Stimulated activated CD8-positive, alpha-beta memory T cell treated with anti-CD3 and anti-CD28 coated beads, Interleukin-7, amount 100 ng/mL, for 48 hours (primary cell): ENCODE measurements at regions not wholly inside any gene's neighbourhood (a gene's known extent, or its start where the extent isn't known, plus 50 kb on each side); places are given as distances from the start of the nearest gene placed in this dataset.

Source experiments
- DNase-seq, 2 donors: peaks; one replicate each; pipeline ENCODE4 v3.0.0-alpha.2; 2020; ENCODE audit warnings: low read depth in 1 of 2; ENCODE audit errors: extremely low read depth in 1 of 2

DNA sequence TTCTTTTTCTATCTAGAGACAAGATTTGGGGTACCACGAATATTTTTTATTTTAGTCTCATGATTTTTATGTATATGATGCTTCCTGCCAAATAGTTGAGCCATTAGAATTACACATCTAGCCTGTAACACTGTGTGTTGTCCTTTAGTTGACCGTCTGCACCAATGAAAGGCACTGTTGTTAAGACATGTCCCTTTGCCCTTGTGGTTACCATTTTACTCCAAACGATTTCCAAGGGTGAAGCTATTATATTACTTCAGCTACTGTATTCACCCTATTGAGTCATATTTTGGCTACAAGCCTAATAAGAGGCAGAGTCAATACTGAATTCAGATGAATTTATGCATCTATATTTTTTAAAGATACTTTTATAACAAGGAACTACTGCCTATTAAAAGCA is 207.6 kb downstream of the CETN3 start:
- DNase-seq, result no peak

DNA sequence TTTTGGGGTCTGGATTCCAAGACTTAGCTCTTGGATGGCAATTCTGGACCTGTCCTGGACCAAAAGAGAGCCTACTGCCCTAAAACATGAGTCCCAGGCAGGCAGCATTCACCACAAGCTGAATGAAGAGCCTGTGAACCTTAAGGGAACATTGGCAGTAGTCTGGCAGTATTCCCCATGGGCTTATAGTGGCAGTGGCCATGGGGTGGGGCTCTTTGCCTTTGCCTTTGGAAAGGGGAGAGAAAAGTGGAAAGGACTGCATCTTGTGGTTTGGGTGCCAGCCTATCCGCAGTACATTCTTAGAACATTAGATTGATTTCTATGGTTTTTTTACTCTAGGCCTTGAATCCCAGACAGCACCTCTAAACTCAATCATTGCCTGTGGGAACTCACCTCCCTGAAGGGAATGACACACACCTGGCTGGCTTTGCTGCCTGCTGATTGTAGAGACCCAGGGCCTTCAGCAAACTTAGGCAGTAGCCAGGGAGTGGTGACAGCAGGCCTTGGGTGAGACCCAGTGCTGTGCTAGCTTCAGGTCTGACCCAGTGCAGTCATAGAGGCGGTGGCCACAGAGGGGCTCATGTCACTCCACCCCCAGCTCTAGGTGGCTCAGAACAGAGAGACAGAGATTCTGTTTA is 216.3 kb downstream of the CETN3 start:
- DNase-seq, result no peak

DNA sequence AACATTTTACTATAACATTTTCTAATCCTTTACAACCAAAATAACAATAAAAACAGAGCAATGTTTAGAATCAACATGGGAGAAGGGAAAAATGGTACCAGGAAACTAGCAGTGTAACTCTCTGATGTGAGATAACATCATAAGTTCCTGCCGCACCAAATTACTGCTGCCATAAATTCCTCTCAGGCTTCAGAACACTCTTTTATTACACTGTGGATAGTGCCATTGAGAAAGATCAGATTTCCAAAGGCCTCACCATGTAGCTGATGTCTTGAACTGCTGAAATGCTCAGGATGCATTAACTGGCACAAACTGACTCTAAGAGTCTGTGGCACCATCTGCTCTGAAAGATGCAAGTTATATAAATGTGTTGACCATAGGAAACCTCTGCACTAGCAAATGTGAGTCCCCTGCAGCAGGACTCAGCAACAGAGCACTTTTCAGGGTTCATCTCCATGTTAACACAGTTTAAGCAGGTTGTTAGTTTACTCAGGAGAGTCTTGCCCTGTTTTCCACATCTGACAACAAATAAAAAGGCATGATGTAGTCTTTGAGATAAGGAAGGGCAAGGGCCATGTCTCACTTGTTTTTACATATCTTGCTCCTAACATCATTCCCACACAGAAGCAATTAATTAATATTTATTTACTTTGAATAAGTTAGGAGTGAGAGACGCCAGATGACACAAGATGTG is 218.1 kb downstream of the CETN3 start:
- DNase-seq, result no peak

DNA sequence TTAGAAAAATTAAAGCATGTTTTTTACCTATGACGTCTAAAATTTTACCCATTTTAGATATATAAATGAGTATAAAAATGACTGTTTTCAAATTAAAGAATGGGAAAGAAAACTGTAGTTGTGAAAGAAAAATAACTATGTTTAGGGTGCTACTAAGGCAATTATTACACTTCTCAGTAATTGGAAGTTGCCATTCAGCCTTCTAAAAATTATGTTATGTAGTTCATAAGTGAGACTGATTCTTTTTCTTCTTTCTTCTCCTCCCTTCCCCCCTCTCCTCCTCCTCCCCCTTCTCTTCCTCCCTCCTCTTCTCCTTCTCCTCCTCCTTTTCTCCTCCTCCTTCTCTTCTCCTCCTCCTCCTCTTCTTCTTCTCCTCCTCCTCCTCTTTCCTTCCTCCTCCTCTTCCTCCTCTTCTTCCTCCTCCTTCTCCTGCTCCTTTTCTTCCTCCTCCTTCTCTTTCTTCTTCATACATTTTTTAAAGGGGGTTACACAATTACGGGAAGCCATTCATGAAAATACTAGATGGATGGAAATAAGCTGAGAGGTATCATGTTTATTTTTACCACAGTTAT is 223.6 kb downstream of the CETN3 start:
- no peak for DNase-seq

DNA sequence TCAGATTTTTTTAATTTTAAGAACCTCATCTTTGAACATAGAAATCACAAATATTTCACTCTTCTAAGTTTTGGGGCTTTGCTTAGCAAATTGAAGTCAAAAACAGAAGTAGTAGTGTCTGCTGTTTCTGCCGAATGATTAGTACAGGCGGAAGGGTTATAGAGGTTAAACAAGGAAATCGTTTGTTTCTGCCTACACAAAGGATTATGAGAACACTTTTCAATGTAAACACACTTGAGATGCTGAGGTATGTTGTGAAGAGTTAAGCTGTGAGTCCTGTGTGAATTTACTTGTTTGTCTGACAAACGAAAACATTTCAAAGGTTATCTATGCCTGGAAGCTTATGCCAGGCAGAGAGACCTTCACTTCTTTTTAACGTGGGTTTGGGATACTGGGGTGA is 224.8 kb downstream of the CETN3 start:
- no peak for DNase-seq

DNA sequence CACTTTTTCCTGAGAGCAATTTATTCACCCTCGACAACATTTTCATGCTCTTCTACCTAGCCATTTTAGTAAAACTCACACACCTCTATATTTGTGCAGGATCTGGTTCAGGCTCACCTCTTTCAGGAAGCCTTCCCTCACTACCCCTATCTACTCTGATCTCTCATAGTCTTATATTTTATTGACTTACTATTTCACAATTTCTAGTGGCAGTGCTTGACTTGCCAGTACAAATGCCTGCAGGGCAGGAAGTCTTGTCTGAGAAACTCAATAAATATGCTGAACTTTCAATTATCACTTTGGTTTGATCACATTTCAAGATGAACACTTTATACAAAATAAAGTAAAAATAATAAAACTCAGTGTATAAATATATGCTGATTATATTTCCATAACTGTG is 226.8 kb downstream of the CETN3 start:
- no peak for DNase-seq

DNA sequence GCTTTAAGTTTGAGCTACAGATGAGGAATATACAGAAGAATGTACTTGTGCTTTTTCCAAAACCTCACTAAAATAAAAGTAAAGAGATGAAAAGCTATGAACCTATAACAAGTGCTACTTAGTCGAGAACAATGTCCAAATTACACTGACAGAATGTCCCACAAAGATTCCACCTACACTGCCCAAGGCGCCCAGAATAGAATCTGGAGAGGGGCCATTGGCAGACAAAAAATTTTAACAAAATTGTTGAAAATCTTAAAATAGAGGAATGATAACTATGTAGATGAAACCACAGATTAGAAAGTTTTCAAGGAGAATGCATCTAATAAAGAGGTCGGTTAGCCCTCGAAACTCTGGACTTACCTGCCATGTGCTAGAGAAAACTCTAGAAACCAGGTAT is 235.3 kb downstream of the CETN3 start:
- no peak for DNase-seq

DNA sequence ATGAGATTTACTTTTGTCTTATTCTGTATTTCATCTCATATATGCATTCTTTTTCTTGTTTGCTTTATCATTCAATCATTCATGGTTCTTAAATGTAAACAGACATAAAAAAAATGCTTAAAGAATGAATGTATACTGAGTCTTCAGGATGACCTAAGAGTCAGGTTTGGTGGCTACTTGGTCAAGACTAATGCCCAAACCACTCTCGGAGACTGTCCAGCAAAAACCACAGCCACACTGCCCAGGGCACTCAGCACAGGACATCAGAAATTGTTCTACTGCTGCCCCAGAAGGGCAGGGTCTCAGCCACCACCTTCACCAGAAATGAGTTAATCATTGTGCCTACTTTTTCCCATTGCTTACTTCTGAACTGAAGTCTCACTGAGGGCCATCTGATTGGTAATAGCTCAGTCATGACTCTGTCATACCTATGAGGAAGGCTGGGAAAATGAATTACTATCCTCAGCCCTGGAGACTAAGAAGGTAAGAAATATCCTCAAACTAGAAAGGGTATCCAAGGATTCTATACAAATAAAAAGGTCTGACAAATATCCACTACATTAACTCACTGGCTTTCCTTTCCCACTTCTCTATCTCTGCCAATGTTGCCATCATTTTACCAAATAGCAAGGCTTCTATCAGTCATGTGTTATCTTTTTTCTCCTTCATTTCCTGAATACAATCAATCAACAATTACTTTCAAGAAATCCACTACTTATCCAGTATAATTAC is 236.1 kb downstream of the CETN3 start:
- no peak for DNase-seq

DNA sequence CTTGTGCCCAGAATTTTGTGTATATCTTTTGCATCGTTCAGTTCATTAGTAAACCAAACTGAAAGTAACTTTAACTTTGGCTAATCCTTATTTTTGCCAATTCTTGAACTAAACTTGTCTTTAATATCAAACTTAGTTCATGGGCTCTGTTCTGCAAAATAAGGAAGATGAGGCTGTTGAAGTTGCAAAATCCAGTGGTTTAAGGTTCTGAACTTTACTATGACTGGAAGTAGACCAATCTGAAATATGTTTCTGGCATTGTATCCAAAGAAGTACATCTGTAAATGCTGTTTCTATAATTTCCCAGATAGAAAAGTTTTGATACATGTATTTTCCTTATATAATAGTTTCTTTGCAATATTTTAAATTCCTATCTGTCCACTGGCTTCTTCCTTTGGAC is 238.1 kb downstream of the CETN3 start:
- DNase-seq, result no peak

DNA sequence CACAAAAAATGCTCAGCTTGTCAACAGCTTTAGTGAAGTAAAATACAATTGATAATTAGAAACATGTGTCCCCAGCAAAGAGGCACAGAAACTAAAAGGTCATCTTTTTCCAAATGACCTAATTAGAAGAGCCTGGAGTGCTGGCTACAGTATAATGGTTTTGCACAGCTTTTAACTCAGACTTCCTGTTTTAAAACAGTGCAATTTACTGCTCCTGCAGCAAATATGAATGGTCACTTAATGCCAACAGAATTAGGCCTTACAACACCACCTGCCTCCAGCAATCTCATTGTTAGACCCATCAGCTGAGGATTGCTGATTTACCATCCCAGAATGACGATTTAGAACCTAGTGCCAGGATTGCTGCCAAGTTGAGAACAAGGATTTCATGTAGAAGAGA is 239.3 kb downstream of the CETN3 start:
- no peak for DNase-seq

DNA sequence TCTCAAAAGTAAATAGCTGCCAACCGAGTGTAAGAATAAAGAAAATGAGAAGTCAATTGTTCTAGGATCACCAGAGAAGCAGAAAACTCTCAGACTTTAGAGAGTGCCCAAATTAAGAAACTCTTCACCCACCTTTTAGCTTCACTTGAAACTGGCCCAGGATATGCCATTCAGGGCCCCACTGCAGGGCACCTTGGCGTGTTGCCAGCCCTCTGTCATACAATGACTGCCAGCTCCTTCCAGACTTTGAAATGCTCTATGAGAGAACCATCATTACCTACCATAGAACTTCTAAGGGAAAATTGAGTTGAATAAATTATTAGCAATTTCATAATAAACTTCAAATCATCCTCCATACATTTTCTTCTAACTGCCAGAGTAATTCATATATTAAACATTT is 240.5 kb downstream of the CETN3 start:
- no peak for DNase-seq

DNA sequence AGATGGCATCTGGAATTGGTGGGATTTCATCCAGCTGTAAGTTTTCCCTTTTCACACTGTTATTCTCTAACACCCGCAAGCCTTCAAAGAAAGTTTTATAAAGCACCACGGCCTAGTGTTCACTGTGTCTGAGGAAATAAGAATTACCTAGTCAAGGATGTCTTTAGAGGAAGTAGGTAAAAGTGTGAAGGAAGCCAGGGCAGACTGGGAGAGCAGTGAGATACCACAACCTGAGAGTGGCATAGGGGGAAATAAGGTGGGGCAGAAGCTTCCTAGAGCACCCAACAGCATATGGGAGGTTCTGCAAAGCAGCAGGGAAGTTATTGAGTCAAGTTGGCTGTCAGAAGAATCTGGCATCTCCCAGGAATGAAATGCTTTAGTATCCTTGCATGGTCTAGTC is 241.2 kb downstream of the CETN3 start:
- DNase-seq, result no peak

DNA sequence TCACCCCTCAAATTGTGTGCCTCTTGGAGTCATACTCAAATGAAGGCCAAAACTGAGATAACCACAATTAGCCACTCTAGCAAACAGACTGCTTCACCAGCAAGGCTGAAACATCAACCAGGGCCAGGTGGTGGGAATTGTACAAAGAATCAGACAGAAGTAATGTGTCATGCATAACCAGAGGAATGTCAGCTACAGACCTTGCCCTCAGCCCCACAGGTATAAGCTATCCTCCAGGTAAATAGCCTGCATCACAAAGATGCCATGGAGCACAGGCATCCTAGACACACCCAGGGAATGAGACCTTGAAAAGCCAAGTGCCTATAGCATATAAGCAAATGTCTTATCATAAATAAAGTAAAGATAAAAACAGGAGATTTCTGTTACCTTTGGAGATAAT is 242.7 kb downstream of the CETN3 start:
- no peak for DNase-seq

DNA sequence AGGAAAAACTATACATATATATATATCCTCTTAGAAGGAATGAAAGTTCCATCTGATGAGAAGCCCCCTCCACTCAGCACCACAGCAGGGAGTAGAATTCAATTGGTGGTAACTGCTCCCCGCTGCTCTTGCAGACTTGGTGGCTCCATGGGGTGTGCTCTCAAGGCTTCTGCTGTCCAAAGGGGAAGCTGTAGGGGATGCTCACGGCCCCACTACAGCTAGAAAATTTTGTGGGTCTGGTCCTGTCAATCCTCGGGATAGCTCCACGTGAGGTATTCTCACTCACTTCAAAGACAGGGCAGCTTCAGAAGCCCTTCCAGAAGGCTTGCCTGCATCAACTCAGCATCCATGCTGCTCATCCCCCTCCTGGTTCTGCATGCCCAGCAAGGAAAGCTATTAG is 247.2 kb downstream of the CETN3 start:
- no peak for DNase-seq

DNA sequence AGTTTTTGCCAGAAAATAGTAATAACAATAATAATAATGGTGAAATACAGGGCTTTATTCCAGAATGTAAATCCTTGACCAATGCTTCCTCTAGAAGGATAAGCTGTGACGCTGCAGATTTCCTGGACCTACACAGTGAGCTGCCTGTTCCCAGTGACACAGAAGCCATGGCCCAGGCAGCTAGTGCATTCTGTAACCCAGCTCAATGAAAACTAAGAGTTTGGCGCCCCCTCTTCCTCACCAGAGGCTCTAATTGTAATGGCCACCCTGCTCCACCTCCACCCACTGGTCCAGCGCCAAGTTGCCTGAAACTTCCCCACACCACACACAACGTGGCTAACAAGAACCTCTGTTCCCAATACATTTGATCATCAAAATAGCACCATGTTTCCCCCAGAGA is 248.1 kb downstream of the CETN3 start:
- DNase-seq, result no peak

DNA sequence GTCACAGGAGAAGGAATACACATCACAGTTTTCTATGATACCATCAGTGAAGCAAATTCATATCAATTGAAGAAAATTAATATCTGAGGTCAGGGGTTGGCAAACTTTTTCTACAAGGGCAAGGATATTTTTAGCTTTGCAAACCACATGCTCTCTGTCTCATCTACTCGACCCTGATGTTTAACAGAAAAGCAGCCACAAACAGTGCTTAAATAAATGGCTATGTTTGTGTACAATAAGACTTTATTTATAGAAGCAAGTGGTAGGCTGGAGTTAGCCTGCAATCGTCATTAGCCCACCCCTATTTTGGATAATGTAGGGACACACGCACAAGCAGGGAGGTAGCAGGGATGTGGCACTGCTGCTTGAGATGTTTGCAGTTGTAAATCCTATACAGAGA is 251.4 kb downstream of the CETN3 start:
- no peak for DNase-seq

DNA sequence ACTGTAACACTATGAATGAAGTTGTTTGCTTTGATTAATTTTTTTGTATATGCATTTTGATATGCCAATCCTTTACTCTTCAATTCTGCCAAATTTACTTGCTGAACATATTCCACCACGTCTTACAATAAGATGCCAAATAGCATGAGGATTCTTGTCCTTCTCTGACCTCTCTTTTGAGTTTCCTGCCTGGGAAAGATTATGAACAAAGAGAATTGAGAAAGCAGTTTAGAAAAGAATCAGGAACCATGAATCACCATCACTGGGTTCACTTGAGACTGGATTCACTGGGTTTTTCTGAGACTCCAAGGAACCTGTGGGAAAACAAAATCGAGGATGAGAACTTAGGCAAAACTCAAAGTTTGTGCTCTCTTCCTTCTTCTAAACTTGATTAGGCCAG is 256.5 kb downstream of the CETN3 start:
- no peak for DNase-seq

DNA sequence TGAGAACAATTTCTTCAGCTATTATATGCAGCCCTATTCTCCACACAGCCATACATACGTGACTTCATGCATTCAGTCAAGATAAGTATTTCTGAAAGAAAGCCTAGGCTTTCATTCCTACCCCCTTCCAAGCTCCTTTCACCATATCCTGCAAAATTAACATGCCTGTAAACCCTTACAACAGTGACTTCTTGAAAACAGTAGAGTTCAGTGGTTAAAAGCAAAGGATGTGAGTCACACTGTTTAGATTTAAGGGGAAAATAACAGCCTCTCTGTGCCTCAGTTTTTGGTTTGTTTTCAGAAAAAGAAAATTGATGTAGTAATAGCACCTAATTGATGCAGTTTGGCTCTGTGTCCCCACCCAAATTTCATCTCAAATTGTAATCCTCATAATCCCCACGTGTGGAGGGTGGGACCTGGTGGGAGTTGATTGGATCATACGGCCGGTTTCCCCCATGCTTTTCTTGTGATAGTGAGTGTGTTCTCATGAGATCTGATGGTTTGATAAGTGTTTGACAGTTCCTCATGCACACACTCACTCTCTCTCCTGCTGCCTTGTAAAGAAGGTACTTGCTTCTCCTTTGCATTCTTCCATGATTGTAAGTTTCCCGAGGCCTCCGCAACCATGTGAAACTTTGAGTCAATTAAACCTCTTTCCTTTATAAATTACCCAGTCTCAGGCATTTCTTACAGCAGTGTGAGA is 264.8 kb downstream of the CETN3 start:
- no peak for DNase-seq

DNA sequence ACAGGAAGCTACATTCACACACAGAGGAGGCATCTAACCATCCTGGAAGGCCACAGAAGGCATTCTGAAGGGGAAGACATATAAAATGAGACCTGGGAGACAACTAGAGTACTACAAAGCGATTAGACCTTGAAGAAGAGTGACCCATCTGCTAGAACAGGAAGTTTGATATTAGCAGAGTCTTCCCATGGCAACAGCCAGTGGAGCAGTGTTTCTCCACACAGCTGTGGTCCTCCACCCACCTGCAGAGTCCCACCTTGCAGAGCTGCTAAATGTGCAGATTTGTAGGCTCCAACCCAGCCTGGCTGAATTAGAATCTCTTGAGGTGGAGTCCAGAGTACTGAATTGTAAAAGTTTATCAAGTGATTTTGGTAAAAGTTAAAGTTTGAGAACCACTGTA is 267.0 kb downstream of the CETN3 start:
- DNase-seq, result no peak

DNA sequence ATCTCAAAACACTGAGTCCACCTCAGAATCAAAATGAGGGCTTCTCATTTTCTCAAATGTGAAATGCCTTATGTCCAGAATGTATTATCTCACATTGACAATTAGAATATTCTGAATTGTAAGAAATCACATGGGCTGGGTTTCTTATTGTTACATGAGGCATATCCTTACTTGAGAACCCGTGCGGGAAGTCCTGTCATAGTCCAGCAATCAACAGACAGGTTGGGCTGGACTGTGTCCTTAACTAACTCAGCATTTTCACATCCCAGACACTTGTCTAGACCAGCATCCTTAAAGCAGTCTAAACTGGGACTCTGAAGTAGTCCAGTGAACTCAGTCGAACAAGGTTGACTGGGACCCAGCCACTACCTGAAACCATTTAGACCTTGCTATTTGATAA is 267.6 kb downstream of the CETN3 start:
- no peak for DNase-seq

DNA sequence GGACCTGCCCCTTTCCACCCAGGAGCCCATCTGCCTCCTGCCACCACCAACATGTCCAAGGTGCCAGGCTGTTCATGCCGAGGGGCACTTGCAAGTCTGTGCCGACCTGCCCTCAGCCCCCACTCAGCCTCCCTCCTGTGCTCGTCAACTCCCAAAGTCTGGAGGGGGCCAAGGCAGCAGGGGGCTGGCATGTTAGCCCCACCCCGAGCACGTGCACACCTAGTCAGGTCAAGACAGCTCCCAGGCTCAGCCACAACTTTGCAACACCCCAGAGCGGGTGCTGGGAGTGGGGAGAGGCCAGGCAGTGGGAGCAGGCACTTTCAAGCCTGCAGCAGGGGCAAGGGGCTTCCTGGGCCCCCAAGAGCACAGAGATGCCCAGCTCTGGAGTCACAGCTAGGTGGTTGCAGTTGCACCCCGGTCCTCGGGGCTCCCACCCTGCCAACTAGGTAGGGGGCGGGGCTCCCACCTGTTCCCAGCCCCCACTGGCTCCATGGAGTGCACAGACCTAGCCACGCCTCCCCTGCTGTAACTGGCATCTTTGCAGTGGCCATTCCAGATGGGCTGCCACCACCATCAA is 272.5 kb downstream of the CETN3 start:
- no peak for DNase-seq
